ENCODE measurements at regions not wholly inside any gene's neighbourhood (a gene's known extent, or its start where the extent isn't known, plus 50 kb on each side); places are given as distances from the start of the nearest gene placed in this dataset.

- intact Hi-C loops (cut with micrococcal nuclease) (no loop called here), dilution Hi-C loops (cut with HindIII; ENCODE audit: low sequenced_read_pairs, unreplicated experiment) (no loop called here), in situ Hi-C loops (cut with MboI; ENCODE audit: low sequenced_read_pairs) (no loop called here)
- Histone ChIP-seq H3K18ac (ENCODE audit: low read depth, low read length) (no peak overlapping the region), H4K8ac (ENCODE audit: low read depth in 2 of 2, low read length in 2 of 2) (no peak overlapping the region), H3K23ac (ENCODE audit: low read depth, low read length) (no peak overlapping the region), H3K56ac (ENCODE audit: extremely low read depth, insufficient read depth, low read length) (no peak overlapping the region), H3K4ac (ENCODE audit: low read depth, low read length) (no peak overlapping the region), H3K9me1 (ENCODE audit: insufficient read depth, low read length) (no peaks in the 10 kb centered on the region), H4K91ac (ENCODE audit: insufficient read depth, low read depth, low read length) (no peak overlapping the region), H3K27ac (ENCODE audit: insufficient read depth, low read length) (no peak overlapping the region), H3K9me3 (ENCODE audit: control insufficient read depth, insufficient read depth, low read length) (no peaks in the 10 kb centered on the region), H2BK20ac (ENCODE audit: low read depth, low read length) (no peak overlapping the region), H3K4me1 (ENCODE audit: control insufficient read depth, insufficient read depth, low read length) (no peaks in the 10 kb centered on the region), H3K79me1 (ENCODE audit: low read depth in 1 of 2, low read length in 2 of 2) (no peaks in the 10 kb centered on the region), H3K4me2 (ENCODE audit: low read depth, low read length) (no peak overlapping the region), H2AK9ac (replicated peaks; ENCODE audit: low read depth, low read length, poor library complexity) (no peak overlapping the region), H4K20me1 (ENCODE audit: insufficient read depth, low read length) (no peaks in the 10 kb centered on the region), H3K4me3 (ENCODE audit: insufficient read depth, low read depth, low read length) (no peak overlapping the region), H2BK15ac (ENCODE audit: low read depth, low read length) (no peak overlapping the region), H2BK5ac (ENCODE audit: low read depth, low read length, poor library complexity, severe bottlenecking) (no peak overlapping the region), H2AK5ac (ENCODE audit: low read depth, low read length) (no peak overlapping the region), H2BK120ac (ENCODE audit: low read depth, low read length) (no peak overlapping the region), H3K14ac (replicated peaks; ENCODE audit: low read depth, low read length) (no peak overlapping the region), H3K27me3 (ENCODE audit: control insufficient read depth, insufficient read depth, low read length) (peaks cover 7% of the 10 kb centered on the region), H2AFZ (replicated peaks; ENCODE audit: low read length, poor library complexity) (no peak overlapping the region), H3K9ac (ENCODE audit: low read depth, low read length) (no peak overlapping the region), H4K5ac (ENCODE audit: low read depth, low read length) (no peak overlapping the region), H3K36me3 (ENCODE audit: control insufficient read depth, insufficient read depth, low read length) (no peaks in the 10 kb centered on the region)
- DNase-seq (no peak), ATAC-seq (ENCODE audit: low read depth) (no peak)
- no TSS peak for BruUV-seq (replicated peaks)
- no CpG with 5 or more reads among the region's 8 CpGs for WGBS, 2 experiments (ENCODE audit: extremely low coverage in 2 of 2, insufficient read length in 1 of 2)
- ChIA-PET POLR2A (ENCODE audit: unreplicated experiment) (no interaction called here), CTCF (interaction anchor here (1.4 kb wide), 1 partner anchor 14 kb away, joined by 3 read pairs; no protein-coding TSS in a partner anchor)
- TF ChIP-seq USF2 (IDR thresholded peaks at IDR 0.05; ENCODE audit: low read depth, low read length) (no peak), RAD21 (IDR thresholded peaks at IDR 0.05; ENCODE audit: low read length) (no peak), CHD1 (IDR thresholded peaks at IDR 0.05; ENCODE audit: low read depth, low read length) (no peak), FOS (IDR thresholded peaks at IDR 0.05; ENCODE audit: low read depth, low read length) (no peak), MAFK (IDR thresholded peaks at IDR 0.05; ENCODE audit: low read depth, low read length) (no peak), NFE2L2 (IDR thresholded peaks at IDR 0.05; ENCODE audit: low read depth, low read length) (no peak), RCOR1 (IDR thresholded peaks at IDR 0.05; ENCODE audit: insufficient replicate concordance, low read length) (no peak), CEBPB (IDR thresholded peaks at IDR 0.05; ENCODE audit: low read depth, low read length) (no peak), SMC3 (IDR thresholded peaks at IDR 0.05; ENCODE audit: low read depth, low read length) (no peak)
These were observed 156.1 kb upstream of the CDH13 start for GRCh38 chr16:82470620-82471152.
